ENCODE measurements at regions not wholly inside any gene's neighbourhood (a gene's known extent, or its start where the extent isn't known, plus 50 kb on each side); places are given as distances from the start of the nearest gene placed in this dataset.
"Not testable (repeated sequence)": the region's sequence is repeated elsewhere in the genome, so short reads cannot be mapped to it uniquely, and the experiment has no call there.

- no peak overlapping the region for H3K4me3 ChIP-seq (ENCODE audit: low read length)
- no peak for TF ChIP-seq ZNF274 (IDR thresholded peaks at IDR 0.05; ENCODE audit: low read depth, low read length)
These were observed 191.7 kb upstream of the KRR1 start for GRCh38 chr12:75703131-75703530.

- no peak overlapping the region for H3K4me3 ChIP-seq (ENCODE audit: low read length)
- no peak for TF ChIP-seq ZNF274 (IDR thresholded peaks at IDR 0.05; ENCODE audit: low read depth, low read length)
These were observed 191.2 kb upstream of the KRR1 start for GRCh38 chr12:75702477-75703093.

- no peak overlapping the region for H3K4me3 ChIP-seq (ENCODE audit: low read length)
- TF ChIP-seq ZNF274 (IDR thresholded peaks at IDR 0.05; ENCODE audit: low read depth, low read length) = no peak
These were observed 190.4 kb upstream of the KRR1 start for GRCh38 chr12:75701859-75702258.

GRCh38 chr12:75699728-75700496, 188.5 kb upstream of the KRR1 start:
- no peak overlapping the region for H3K4me3 ChIP-seq (ENCODE audit: low read length)
- TF ChIP-seq ZNF274 (IDR thresholded peaks at IDR 0.05; ENCODE audit: low read depth, low read length) = no peak

- TF ChIP-seq ZNF274 (IDR thresholded peaks at IDR 0.05; ENCODE audit: low read depth, low read length) = no peak
These were observed 187.8 kb upstream of the KRR1 start for GRCh38 chr12:75699251-75699650.

GRCh38 chr12:75698052-75698451, 186.6 kb upstream of the KRR1 start:
- H3K4me3 ChIP-seq (ENCODE audit: low read length) = no peak overlapping the region
- TF ChIP-seq ZNF274 (IDR thresholded peaks at IDR 0.05; ENCODE audit: low read depth, low read length) = no peak

More at GRCh38 chr12:75699251-75699650, 187.8 kb upstream of the KRR1 start:
- H3K4me3 ChIP-seq (ENCODE audit: low read length) = no peak overlapping the region

- no peak for TF ChIP-seq ZNF274 (IDR thresholded peaks at IDR 0.05; ENCODE audit: low read depth, low read length)
- H3K4me3 ChIP-seq (ENCODE audit: low read length) = no peak overlapping the region
These were observed 184.5 kb upstream of the KRR1 start for GRCh38 chr12:75695926-75696325.

- no peak overlapping the region for H3K4me3 ChIP-seq (ENCODE audit: low read length)
- TF ChIP-seq ZNF274 (IDR thresholded peaks at IDR 0.05; ENCODE audit: low read depth, low read length) = no peak
These were observed 183.3 kb upstream of the KRR1 start for GRCh38 chr12:75694534-75695268.

GRCh38 chr12:75692876-75693275, 181.5 kb upstream of the KRR1 start:
- H3K4me3 ChIP-seq (ENCODE audit: low read length) = no peak overlapping the region
- no peak for TF ChIP-seq ZNF274 (IDR thresholded peaks at IDR 0.05; ENCODE audit: low read depth, low read length)

GRCh38 chr12:75690296-75690955, 179.0 kb upstream of the KRR1 start:
- TF ChIP-seq ZNF274 (IDR thresholded peaks at IDR 0.05; ENCODE audit: low read depth, low read length) = no peak

GRCh38 chr12:75686233-75686632, 174.8 kb upstream of the KRR1 start:
- not testable (repeated sequence) for H3K4me3 ChIP-seq (ENCODE audit: low read length)

More at GRCh38 chr12:75690296-75690955, 179.0 kb upstream of the KRR1 start:
- H3K4me3 ChIP-seq (ENCODE audit: low read length) = no peak overlapping the region

GRCh38 chr12:75685617-75686225, 174.3 kb upstream of the KRR1 start:
- no peak for TF ChIP-seq ZNF274 (IDR thresholded peaks at IDR 0.05; ENCODE audit: low read depth, low read length)

GRCh38 chr12:75684678-75685616, 173.5 kb upstream of the KRR1 start:
- no peak for TF ChIP-seq ZNF274 (IDR thresholded peaks at IDR 0.05; ENCODE audit: low read depth, low read length)
- H3K4me3 ChIP-seq (ENCODE audit: low read length) = no peak overlapping the region

More at GRCh38 chr12:75685617-75686225, 174.3 kb upstream of the KRR1 start:
- H3K4me3 ChIP-seq (ENCODE audit: low read length) = no peak overlapping the region

- not testable (repeated sequence) for H3K4me3 ChIP-seq (ENCODE audit: low read length)
These were observed 172.7 kb upstream of the KRR1 start for GRCh38 chr12:75683995-75684586.

All from GM08714 (cell line).